ENCODE measurements at regions not wholly inside any gene's neighbourhood (a gene's known extent, or its start where the extent isn't known, plus 50 kb on each side); places are given as distances from the start of the nearest gene placed in this dataset.
"Not testable (repeated sequence)": the region's sequence is repeated elsewhere in the genome, so short reads cannot be mapped to it uniquely, and the experiment has no call there.

DNA sequence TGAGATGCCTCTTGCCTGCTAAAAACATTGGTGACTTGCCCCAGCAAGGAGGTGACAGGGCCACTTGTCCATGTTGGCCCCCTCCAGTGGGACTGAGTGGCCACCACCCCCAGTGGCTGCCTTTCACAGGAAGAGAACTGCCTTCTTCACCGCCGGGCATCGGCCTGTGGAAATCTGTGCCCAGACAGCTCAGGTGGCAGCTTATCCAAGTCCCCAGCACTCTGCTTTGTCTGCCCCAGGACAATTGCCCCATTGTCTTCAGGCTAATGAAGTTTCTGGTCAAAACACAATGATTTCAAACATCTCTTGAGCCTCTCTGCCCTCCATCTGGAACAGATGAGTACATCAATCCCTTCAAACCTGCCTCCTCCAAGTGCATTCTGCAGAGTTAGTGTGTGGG lies 99.1 kb upstream of the PLGLB2 start:
- TF ChIP-seq, protein P1, sequence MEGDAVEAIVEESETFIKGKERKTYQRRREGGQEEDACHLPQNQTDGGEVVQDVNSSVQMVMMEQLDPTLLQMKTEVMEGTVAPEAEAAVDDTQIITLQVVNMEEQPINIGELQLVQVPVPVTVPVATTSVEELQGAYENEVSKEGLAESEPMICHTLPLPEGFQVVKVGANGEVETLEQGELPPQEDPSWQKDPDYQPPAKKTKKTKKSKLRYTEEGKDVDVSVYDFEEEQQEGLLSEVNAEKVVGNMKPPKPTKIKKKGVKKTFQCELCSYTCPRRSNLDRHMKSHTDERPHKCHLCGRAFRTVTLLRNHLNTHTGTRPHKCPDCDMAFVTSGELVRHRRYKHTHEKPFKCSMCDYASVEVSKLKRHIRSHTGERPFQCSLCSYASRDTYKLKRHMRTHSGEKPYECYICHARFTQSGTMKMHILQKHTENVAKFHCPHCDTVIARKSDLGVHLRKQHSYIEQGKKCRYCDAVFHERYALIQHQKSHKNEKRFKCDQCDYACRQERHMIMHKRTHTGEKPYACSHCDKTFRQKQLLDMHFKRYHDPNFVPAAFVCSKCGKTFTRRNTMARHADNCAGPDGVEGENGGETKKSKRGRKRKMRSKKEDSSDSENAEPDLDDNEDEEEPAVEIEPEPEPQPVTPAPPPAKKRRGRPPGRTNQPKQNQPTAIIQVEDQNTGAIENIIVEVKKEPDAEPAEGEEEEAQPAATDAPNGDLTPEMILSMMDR (IDR thresholded peaks at IDR 0.05): not testable (repeated sequence)
- TF ChIP-seq POLR2A (IDR thresholded peaks at IDR 0.05): not testable (repeated sequence)
